ENCODE measurements at regions not wholly inside any gene's neighbourhood (a gene's known extent, or its start where the extent isn't known, plus 50 kb on each side); places are given as distances from the start of the nearest gene placed in this dataset.

DNA sequence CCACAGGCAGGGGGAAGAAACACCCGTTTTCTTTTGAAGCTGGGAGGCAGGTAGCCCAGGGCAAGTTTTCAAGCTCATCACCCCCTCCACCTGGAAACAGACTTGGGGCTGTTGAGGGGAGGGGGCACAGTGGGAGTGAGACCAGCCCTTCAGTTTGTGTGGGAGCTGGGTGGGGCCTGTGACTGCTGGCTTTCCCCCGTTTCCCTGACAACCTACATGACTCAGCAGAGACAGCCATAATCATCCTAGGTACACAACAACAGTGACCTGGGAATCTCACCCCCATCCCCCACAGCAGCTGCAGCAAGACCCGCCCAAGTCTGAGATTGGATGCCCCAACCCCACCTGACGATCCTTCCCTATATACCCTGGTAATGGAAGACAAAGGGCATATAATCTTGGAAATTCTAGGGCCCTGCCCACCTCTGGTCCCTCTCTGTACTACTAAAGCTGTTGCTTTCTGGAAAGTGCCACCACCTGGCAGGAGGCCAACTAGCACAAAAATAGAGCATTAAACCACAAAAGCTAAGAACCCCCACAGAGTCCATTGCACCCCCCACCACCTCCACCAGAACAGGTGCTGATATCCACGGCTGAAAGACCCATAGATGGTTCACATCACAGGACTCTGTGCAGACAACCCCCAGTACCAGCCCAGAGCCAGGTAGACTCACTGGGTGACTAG, 422.2 kb upstream of the SGO1 start:
- peaks cover 4% of the 10 kb centered on the region for H3K9me3 ChIP-seq
- H3K36me3 ChIP-seq = no peaks in the 10 kb centered on the region
- H3K4me3 ChIP-seq = no peak overlapping the region
- no peak overlapping the region for H3K27ac ChIP-seq
- intact Hi-C loops (cut with DNase I) = no loop called here
- DNase-seq (ENCODE audit: extremely low spot score in 2 of 2) = no peak
- no peaks in the 10 kb centered on the region for H3K4me1 ChIP-seq
- no peaks in the 10 kb centered on the region for H3K27me3 ChIP-seq
- TF ChIP-seq POLR2A (IDR thresholded peaks at IDR 0.05) (no peak), POLR2AphosphoS5 (IDR thresholded peaks at IDR 0.05; ENCODE audit: insufficient read depth in 1 of 2, low read depth in 1 of 2) (no peak)
- TF ChIP-seq, protein P1, sequence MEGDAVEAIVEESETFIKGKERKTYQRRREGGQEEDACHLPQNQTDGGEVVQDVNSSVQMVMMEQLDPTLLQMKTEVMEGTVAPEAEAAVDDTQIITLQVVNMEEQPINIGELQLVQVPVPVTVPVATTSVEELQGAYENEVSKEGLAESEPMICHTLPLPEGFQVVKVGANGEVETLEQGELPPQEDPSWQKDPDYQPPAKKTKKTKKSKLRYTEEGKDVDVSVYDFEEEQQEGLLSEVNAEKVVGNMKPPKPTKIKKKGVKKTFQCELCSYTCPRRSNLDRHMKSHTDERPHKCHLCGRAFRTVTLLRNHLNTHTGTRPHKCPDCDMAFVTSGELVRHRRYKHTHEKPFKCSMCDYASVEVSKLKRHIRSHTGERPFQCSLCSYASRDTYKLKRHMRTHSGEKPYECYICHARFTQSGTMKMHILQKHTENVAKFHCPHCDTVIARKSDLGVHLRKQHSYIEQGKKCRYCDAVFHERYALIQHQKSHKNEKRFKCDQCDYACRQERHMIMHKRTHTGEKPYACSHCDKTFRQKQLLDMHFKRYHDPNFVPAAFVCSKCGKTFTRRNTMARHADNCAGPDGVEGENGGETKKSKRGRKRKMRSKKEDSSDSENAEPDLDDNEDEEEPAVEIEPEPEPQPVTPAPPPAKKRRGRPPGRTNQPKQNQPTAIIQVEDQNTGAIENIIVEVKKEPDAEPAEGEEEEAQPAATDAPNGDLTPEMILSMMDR (IDR thresholded peaks at IDR 0.05) = no peak

DNA sequence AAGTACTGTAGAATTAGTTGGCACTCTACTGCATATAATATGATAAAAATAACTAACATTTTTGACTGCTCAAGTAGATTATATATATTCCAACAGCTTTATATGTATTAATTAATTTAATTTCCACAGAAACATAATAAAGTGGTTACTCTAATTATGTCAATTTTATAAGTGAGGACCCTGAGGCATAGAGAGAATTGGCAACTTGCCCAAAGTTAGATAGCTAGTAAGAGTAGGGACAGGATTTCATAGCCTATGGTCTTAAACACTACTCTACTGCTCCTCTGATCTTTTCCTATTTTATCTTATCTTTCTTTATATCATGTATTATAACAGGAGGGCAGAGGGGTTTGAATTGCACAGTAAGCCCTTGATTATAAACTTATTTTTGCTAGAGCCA, 418.7 kb upstream of the SGO1 start:
- TF ChIP-seq, protein P1 (IDR thresholded peaks at IDR 0.05) = no peak
- TF ChIP-seq POLR2A (IDR thresholded peaks at IDR 0.05) = no peak
- no peak for TF ChIP-seq POLR2AphosphoS5 (IDR thresholded peaks at IDR 0.05; ENCODE audit: insufficient read depth in 1 of 2, low read depth in 1 of 2)
- Histone ChIP-seq H3K27me3 (no peaks in the 10 kb centered on the region), H3K9me3 (peaks cover 4% of the 10 kb centered on the region), H3K36me3 (no peaks in the 10 kb centered on the region), H3K4me1 (no peaks in the 10 kb centered on the region), H3K4me3 (no peak overlapping the region), H3K27ac (no peak overlapping the region)
- DNase-seq (ENCODE audit: extremely low spot score in 2 of 2) = no peak
- intact Hi-C loops (cut with DNase I) = no loop called here

DNA sequence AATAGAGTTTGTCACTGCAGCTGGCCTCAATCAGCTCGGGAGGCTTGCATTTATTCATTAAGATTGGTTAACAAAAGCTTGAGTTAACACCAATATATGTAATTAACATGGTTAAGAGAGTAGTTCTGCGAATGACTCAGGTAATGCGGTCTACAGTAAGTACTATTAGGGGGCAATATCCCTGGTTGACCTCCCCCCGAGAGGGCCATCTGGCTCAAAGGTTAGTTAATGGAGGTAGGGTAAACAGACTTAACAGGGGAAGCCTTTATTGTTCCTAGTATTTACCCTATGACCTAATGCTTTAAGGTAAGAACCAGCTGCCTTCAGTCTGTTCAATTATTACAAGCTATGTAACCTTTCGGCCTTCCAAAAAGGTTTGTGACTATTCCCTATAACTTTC, 403.3 kb upstream of the SGO1 start:
- H3K4me1 ChIP-seq = no peaks in the 10 kb centered on the region
- H3K27ac ChIP-seq = no peak overlapping the region
- no peaks in the 10 kb centered on the region for H3K27me3 ChIP-seq
- H3K4me3 ChIP-seq = no peak overlapping the region
- TF ChIP-seq, protein P1 (IDR thresholded peaks at IDR 0.05) = no peak
- TF ChIP-seq POLR2AphosphoS5 (IDR thresholded peaks at IDR 0.05; ENCODE audit: insufficient read depth in 1 of 2, low read depth in 1 of 2) = no peak
- no peak for TF ChIP-seq POLR2A (IDR thresholded peaks at IDR 0.05)
- no peaks in the 10 kb centered on the region for H3K36me3 ChIP-seq
- no peak for DNase-seq (ENCODE audit: extremely low spot score in 2 of 2)
- H3K9me3 ChIP-seq = no peaks in the 10 kb centered on the region
- intact Hi-C loops (cut with DNase I) = no loop called here

DNA sequence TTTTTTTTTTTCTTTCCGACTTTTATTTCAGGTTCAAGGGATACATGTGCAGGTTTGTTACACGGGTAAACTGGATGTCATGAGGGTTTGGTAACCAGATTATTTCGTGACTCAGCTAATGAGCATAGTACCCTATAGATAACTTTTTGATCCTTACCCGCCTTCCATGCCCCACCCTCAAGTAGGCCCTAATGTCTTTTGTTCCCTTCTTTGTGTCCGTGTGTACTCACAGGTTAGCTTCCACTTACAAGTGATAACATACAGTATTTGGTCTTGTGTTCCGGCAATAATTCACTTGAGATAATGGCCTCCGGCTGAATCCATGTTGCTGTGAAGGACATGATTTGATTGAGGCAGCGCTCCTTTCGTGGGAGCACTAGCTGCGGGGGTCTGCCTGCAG, 402.8 kb upstream of the SGO1 start:
- Histone ChIP-seq H3K27ac (no peak overlapping the region), H3K9me3 (no peaks in the 10 kb centered on the region), H3K27me3 (no peaks in the 10 kb centered on the region), H3K4me1 (no peaks in the 10 kb centered on the region), H3K36me3 (no peaks in the 10 kb centered on the region), H3K4me3 (no peak overlapping the region)
- no peak for DNase-seq (ENCODE audit: extremely low spot score in 2 of 2)
- intact Hi-C loops (cut with DNase I) = no loop called here
- TF ChIP-seq POLR2A (IDR thresholded peaks at IDR 0.05) (no peak), POLR2AphosphoS5 (IDR thresholded peaks at IDR 0.05; ENCODE audit: insufficient read depth in 1 of 2, low read depth in 1 of 2) (no peak)
- TF ChIP-seq, protein P1 (IDR thresholded peaks at IDR 0.05) = no peak

DNA sequence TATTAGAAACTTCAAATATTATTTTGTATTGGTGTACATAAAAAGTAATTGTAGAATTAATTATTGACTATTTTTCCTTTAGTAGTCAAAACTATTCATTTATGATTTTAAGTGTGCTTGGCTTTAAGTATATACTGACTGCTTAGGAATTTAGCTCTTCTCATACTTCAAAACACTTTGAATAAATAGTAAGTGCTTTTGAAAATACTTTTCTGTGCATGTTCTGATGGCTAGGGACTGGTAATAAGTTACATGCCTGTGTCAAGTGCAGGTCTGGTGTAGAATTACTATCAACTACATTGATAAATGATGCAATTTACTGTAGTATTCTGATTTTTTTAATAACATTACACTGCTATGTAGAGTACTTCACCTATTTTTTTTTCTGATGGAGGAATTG, 397.6 kb upstream of the SGO1 start:
- intact Hi-C loops (cut with DNase I) = no loop called here
- no peaks in the 10 kb centered on the region for H3K4me1 ChIP-seq
- H3K4me3 ChIP-seq = no peak overlapping the region
- no peak for DNase-seq (ENCODE audit: extremely low spot score in 2 of 2)
- TF ChIP-seq, protein P1 (IDR thresholded peaks at IDR 0.05) = no peak
- TF ChIP-seq POLR2AphosphoS5 (IDR thresholded peaks at IDR 0.05; ENCODE audit: insufficient read depth in 1 of 2, low read depth in 1 of 2) (no peak), POLR2A (IDR thresholded peaks at IDR 0.05) (no peak)
- no peaks in the 10 kb centered on the region for H3K27me3 ChIP-seq
- no peaks in the 10 kb centered on the region for H3K9me3 ChIP-seq
- H3K36me3 ChIP-seq = no peaks in the 10 kb centered on the region
- no peak overlapping the region for H3K27ac ChIP-seq

Data from vagina (tissue), 2 donors.